ENCODE measurements at regions not wholly inside any gene's neighbourhood (a gene's known extent, or its start where the extent isn't known, plus 50 kb on each side); places are given as distances from the start of the nearest gene placed in this dataset.

GRCh38 chr13:97110936-97111335, 111.2 kb upstream of the MBNL2 start:
- DNase-seq (ENCODE audit: low read depth in 2 of 2), result no peak

GRCh38 chr13:97111756-97112155, 110.4 kb upstream of the MBNL2 start:
- no peak for DNase-seq (ENCODE audit: low read depth in 2 of 2)

- no peak for DNase-seq (ENCODE audit: low read depth in 2 of 2)
These were observed 109.5 kb upstream of the MBNL2 start for GRCh38 chr13:97112446-97113152.

- DNase-seq (ENCODE audit: low read depth in 2 of 2), result no peak
These were observed 108.7 kb upstream of the MBNL2 start for GRCh38 chr13:97113231-97114001.

GRCh38 chr13:97114651-97115050, 107.5 kb upstream of the MBNL2 start:
- DNase-seq (ENCODE audit: low read depth in 2 of 2), result no peak

- DNase-seq (ENCODE audit: low read depth in 2 of 2), result no peak
These were observed 105.4 kb upstream of the MBNL2 start for GRCh38 chr13:97116754-97117153.

GRCh38 chr13:97117388-97117910, 104.7 kb upstream of the MBNL2 start:
- DNase-seq (ENCODE audit: low read depth in 2 of 2), result no peak

- no peak for DNase-seq (ENCODE audit: low read depth in 2 of 2)
These were observed 102.2 kb upstream of the MBNL2 start for GRCh38 chr13:97119943-97120342.

- no peak for DNase-seq (ENCODE audit: low read depth in 2 of 2)
These were observed 101.8 kb upstream of the MBNL2 start for GRCh38 chr13:97120346-97120745.

GRCh38 chr13:97120976-97121375, 101.2 kb upstream of the MBNL2 start:
- DNase-seq (ENCODE audit: low read depth in 2 of 2), result no peak

GRCh38 chr13:97121894-97122293, 100.2 kb upstream of the MBNL2 start:
- no peak for DNase-seq (ENCODE audit: low read depth in 2 of 2)

- DNase-seq (ENCODE audit: low read depth in 2 of 2), result peak in 1 of 2 experiments; percentile 44
These were observed 99.6 kb upstream of the MBNL2 start for GRCh38 chr13:97122381-97122996.

GRCh38 chr13:97124206-97124605, 97.9 kb upstream of the MBNL2 start:
- no peak for DNase-seq (ENCODE audit: low read depth in 2 of 2)

GRCh38 chr13:97124915-97125809, 97.0 kb upstream of the MBNL2 start:
- DNase-seq (ENCODE audit: low read depth in 2 of 2), result peak; percentile 88

GRCh38 chr13:97125810-97126738, 96.1 kb upstream of the MBNL2 start:
- peak; percentile 62 to 64 for DNase-seq (ENCODE audit: low read depth in 2 of 2)

GRCh38 chr13:97127842-97128241, 94.3 kb upstream of the MBNL2 start:
- no peak for DNase-seq (ENCODE audit: low read depth in 2 of 2)

- no peak for DNase-seq (ENCODE audit: low read depth in 2 of 2)
These were observed 91.9 kb upstream of the MBNL2 start for GRCh38 chr13:97130190-97130589.

- DNase-seq (ENCODE audit: low read depth in 2 of 2), result no peak
These were observed 90.7 kb upstream of the MBNL2 start for GRCh38 chr13:97131447-97131846.

- no peak for DNase-seq (ENCODE audit: low read depth in 2 of 2)
These were observed 88.6 kb upstream of the MBNL2 start for GRCh38 chr13:97133554-97133953.

- DNase-seq (ENCODE audit: low read depth in 2 of 2), result no peak
These were observed 88.2 kb upstream of the MBNL2 start for GRCh38 chr13:97133955-97134354.
